ENCODE measurements at regions not wholly inside any gene's neighbourhood (a gene's known extent, or its start where the extent isn't known, plus 50 kb on each side); places are given as distances from the start of the nearest gene placed in this dataset.

GRCh38 chr4:41476310-41476885, 61.6 kb upstream of the LIMCH1 start:
- Mint-ChIP-seq H3K36me3 (ENCODE audit: low read depth) (no peaks in the 10 kb centered on the region), H3K4me3 (no peak overlapping the region), H3K27me3 (peaks cover 2% of the 10 kb centered on the region), H3K4me1 (ENCODE audit: low read depth) (peaks cover 11% of the 10 kb centered on the region), H3K27ac (no peak overlapping the region), H3K9me3 (no peaks in the 10 kb centered on the region)
- intact Hi-C loops (cut with micrococcal nuclease): no loop called here

- H3K27me3 Mint-ChIP-seq: peaks cover 2% of the 10 kb centered on the region
- H3K4me3 Mint-ChIP-seq: no peak overlapping the region
- intact Hi-C loops (cut with micrococcal nuclease): no loop called here
- H3K4me1 Mint-ChIP-seq (ENCODE audit: low read depth): peaks cover 2% of the 10 kb centered on the region
- H3K27ac Mint-ChIP-seq: no peak overlapping the region
- no peaks in the 10 kb centered on the region for H3K36me3 Mint-ChIP-seq (ENCODE audit: low read depth)
- no peaks in the 10 kb centered on the region for H3K9me3 Mint-ChIP-seq
Measured at GRCh38 chr4:41477181-41477905, 60.6 kb upstream of the LIMCH1 start.

- peaks cover 2% of the 10 kb centered on the region for H3K27me3 Mint-ChIP-seq
- no peak overlapping the region for H3K27ac Mint-ChIP-seq
- H3K4me3 Mint-ChIP-seq: no peak overlapping the region
- intact Hi-C loops (cut with micrococcal nuclease): no loop called here
- H3K36me3 Mint-ChIP-seq (ENCODE audit: low read depth): no peaks in the 10 kb centered on the region
- no peaks in the 10 kb centered on the region for H3K9me3 Mint-ChIP-seq
- H3K4me1 Mint-ChIP-seq (ENCODE audit: low read depth): no peaks in the 10 kb centered on the region
Measured at GRCh38 chr4:41478518-41478917, 59.4 kb upstream of the LIMCH1 start.

GRCh38 chr4:41480896-41481311, 57.1 kb upstream of the LIMCH1 start:
- intact Hi-C loops (cut with micrococcal nuclease): no loop called here
- H3K27me3 Mint-ChIP-seq: peaks cover 4% of the 10 kb centered on the region
- H3K27ac Mint-ChIP-seq: no peak overlapping the region
- H3K4me3 Mint-ChIP-seq: no peak overlapping the region
- H3K9me3 Mint-ChIP-seq: no peaks in the 10 kb centered on the region
- H3K4me1 Mint-ChIP-seq (ENCODE audit: low read depth): peaks cover 10% of the 10 kb centered on the region
- no peaks in the 10 kb centered on the region for H3K36me3 Mint-ChIP-seq (ENCODE audit: low read depth)

- Mint-ChIP-seq H3K27me3 (peaks cover 4% of the 10 kb centered on the region), H3K4me3 (no peak overlapping the region), H3K27ac (no peak overlapping the region), H3K9me3 (no peaks in the 10 kb centered on the region), H3K36me3 (ENCODE audit: low read depth) (no peaks in the 10 kb centered on the region), H3K4me1 (ENCODE audit: low read depth) (peaks cover 11% of the 10 kb centered on the region)
- intact Hi-C loops (cut with micrococcal nuclease): no loop called here
Measured at GRCh38 chr4:41483771-41484170, 54.2 kb upstream of the LIMCH1 start.

GRCh38 chr4:41485041-41485440, 52.9 kb upstream of the LIMCH1 start:
- Mint-ChIP-seq H3K9me3 (no peaks in the 10 kb centered on the region), H3K27me3 (peaks cover 2% of the 10 kb centered on the region), H3K4me1 (ENCODE audit: low read depth) (peaks cover 11% of the 10 kb centered on the region), H3K27ac (no peak overlapping the region), H3K36me3 (ENCODE audit: low read depth) (no peaks in the 10 kb centered on the region), H3K4me3 (no peak overlapping the region)
- intact Hi-C loops (cut with micrococcal nuclease): no loop called here

- Mint-ChIP-seq H3K4me3 (no peak overlapping the region), H3K36me3 (ENCODE audit: low read depth) (no peaks in the 10 kb centered on the region), H3K4me1 (ENCODE audit: low read depth) (peaks cover 11% of the 10 kb centered on the region), H3K9me3 (peaks cover 19% of the 10 kb centered on the region), H3K27ac (no peak overlapping the region), H3K27me3 (peaks cover 2% of the 10 kb centered on the region)
- intact Hi-C loops (cut with micrococcal nuclease): no loop called here
Measured at GRCh38 chr4:41487868-41488440, 50.0 kb upstream of the LIMCH1 start.

Measured in dendritic cell treated with granulocyte-macrophage colony-stimulating factor and Interleukin-4, amounts not matched to agents 40 ng/mL and 50 ng/mL, for 4 days (primary cell).